K562 (cell line): ENCODE measurements at regions not wholly inside any gene's neighbourhood (a gene's known extent, or its start where the extent isn't known, plus 50 kb on each side); places are given as distances from the start of the nearest gene placed in this dataset.
A peak's percentile ranks its signal among the peaks of the same experiment; 100 is the strongest.

Experiments
- ARID1B ChIP-seq: fragments of 450-650 bp; IDR thresholded peaks from 2 replicates; pipeline ENCODE4 v1.6.1; 2016; ENCODE audit warnings: antibody characterized with exemption, mild to moderate bottlenecking, inconsistent platforms
- BMI1 ChIP-seq: fragments of 150-350 bp; IDR thresholded peaks from 2 replicates; pipeline ENCODE4 v1.6.1; 2014; ENCODE audit warnings: low read length
- CBFA2T3 ChIP-seq: fragments of 450-650 bp; IDR thresholded peaks from 2 replicates; pipeline ENCODE4 v1.6.1; 2017
- EP400 ChIP-seq: fragments of 450-650 bp; IDR thresholded peaks from 2 replicates; pipeline ENCODE4 v1.6.1; 2017; ENCODE audit warnings: antibody characterized with exemption, mild to moderate bottlenecking, moderate library complexity
- GABPA ChIP-seq: fragments of 200-800 bp; sonication (Bioruptor generic); conservative IDR thresholded peaks from 2 replicates; pipeline ENCODE4 v1.6.1; 2016; ENCODE audit warnings: low read depth, missing genetic modification characterization, missing compliant biosample characterization
- KDM5B ChIP-seq: fragments of 200-600 bp; sonication (generic); IDR thresholded peaks from 2 replicates; pipeline ENCODE4 v1.6.1; 2012; ENCODE audit warnings: low read depth, mild to moderate bottlenecking, moderate library complexity, low read length, control low read depth, inconsistent platforms; ENCODE audit not compliant: insufficient replicate concordance
- LARP7 ChIP-seq: fragments of 450-650 bp; IDR thresholded peaks from 2 replicates; pipeline ENCODE4 v1.6.1; 2016
- MCM7 ChIP-seq, 2 experiments: fragments of 450-650 bp; IDR thresholded peaks; 2 replicates each; pipeline ENCODE4 v1.6.1; 2016 to 2018
- MTA3 ChIP-seq: fragments of 450-650 bp; formaldehyde crosslinking; IDR thresholded peaks from 2 replicates; pipeline ENCODE4 v1.6.1; 2017; ENCODE audit warnings: mild to moderate bottlenecking, borderline replicate concordance
- NUFIP1 ChIP-seq: fragments of 450-650 bp; IDR thresholded peaks from 2 replicates; pipeline ENCODE4 v1.6.1; 2018; ENCODE audit not compliant: partially characterized antibody
- PHB2 ChIP-seq: fragments of 450-650 bp; IDR thresholded peaks from 2 replicates; pipeline ENCODE4 v1.6.1; 2017; ENCODE audit warnings: low read depth
- SRSF9 ChIP-seq: fragments of 200-400 bp; formaldehyde crosslinking; IDR thresholded peaks from 2 replicates; pipeline ENCODE4 v1.6.1; 2017; ENCODE audit warnings: low read depth, low read length, borderline replicate concordance
- TEAD1 ChIP-seq, 2 experiments: fragments of 450-650 bp in 1 of 2; sonication (generic) in 1 of 2; formaldehyde crosslinking; IDR thresholded peaks; 2 replicates each; pipeline versions ENCODE4 v1.4.0 to v1.8.0; 2020 to 2022; ENCODE audit warnings: mild to moderate bottlenecking in 2 of 2, missing genetic modification reagents in 1 of 2
- TGIF2 ChIP-seq: sonication (generic); formaldehyde crosslinking; IDR thresholded peaks from 2 replicates; pipeline ENCODE4 v1.8.1; 2022; ENCODE audit warnings: mild to moderate bottlenecking, missing genetic modification reagents, moderate library complexity
- ZNF140 ChIP-seq: fragments of 250-450 bp; sonication (Bioruptor Pico); IDR thresholded peaks from 2 replicates; pipeline ENCODE4 v1.8.0; 2021; ENCODE audit warnings: moderate library complexity, mild to moderate bottlenecking, inconsistent platforms
- ZNF274 ChIP-seq: IDR thresholded peaks from 2 replicates; pipeline ENCODE4 v1.6.1; 2011; ENCODE audit warnings: low read depth, mild to moderate bottlenecking, low read length, moderate library complexity, borderline replicate concordance
- ZNF3 ChIP-seq: fragments of 250-450 bp; sonication (Bioruptor Pico); IDR thresholded peaks from 2 replicates; pipeline ENCODE4 v1.5.0; 2021; ENCODE audit warnings: mild to moderate bottlenecking, moderate library complexity
- ZNF57 ChIP-seq: fragments of 450-650 bp; formaldehyde crosslinking; IDR thresholded peaks from 2 replicates; pipeline ENCODE4 v1.4.0; 2020; ENCODE audit warnings: mild to moderate bottlenecking, moderate library complexity
- ZNF644 ChIP-seq: fragments of 200-800 bp; sonication (Bioruptor generic); IDR thresholded peaks from 2 replicates; pipeline ENCODE4 v1.6.1; 2016; ENCODE audit warnings: low read depth, missing genetic modification characterization, missing compliant biosample characterization
- ZNF699 ChIP-seq: fragments of 250-450 bp; sonication (Bioruptor Pico); IDR thresholded peaks from 2 replicates; pipeline ENCODE4 v1.8.0; 2021; ENCODE audit warnings: mild to moderate bottlenecking, moderate library complexity; ENCODE audit not compliant: insufficient replicate concordance
- ZNF785 ChIP-seq: fragments of 250-450 bp; sonication (Bioruptor Pico); IDR thresholded peaks from 2 replicates; pipeline ENCODE4 v1.4.0; 2020; ENCODE audit warnings: mild to moderate bottlenecking
- TF ChIP-seq, protein P1 (sequence below), 2 experiments: fragments of 250-450 bp in 1 of 2; fragments of 450-650 bp in 1 of 2; sonication (Bioruptor Pico) in 1 of 2; IDR thresholded peaks; 2 replicates each; pipeline versions ENCODE4 v1.6.1 to v1.8.0; 2016 to 2021; ENCODE audit warnings: mild to moderate bottlenecking in 2 of 2, moderate library complexity in 2 of 2, missing compliant biosample characterization in 1 of 2, missing genetic modification characterization in 1 of 2
- TF ChIP-seq, protein P2 (sequence below): IDR thresholded peaks from 2 replicates; pipeline ENCODE4 v1.6.1; 2011; ENCODE audit not compliant: insufficient read length; ENCODE audit errors: extremely low read depth
- TF ChIP-seq, protein P3 (sequence below): IDR thresholded peaks from 2 replicates; pipeline ENCODE4 v1.6.1; 2011; ENCODE audit warnings: borderline replicate concordance, low read depth, mild to moderate bottlenecking, moderate library complexity, low read length; ENCODE audit not compliant: insufficient read depth, poor library complexity, severe bottlenecking
- TF ChIP-seq, protein P4 (sequence below), 2 experiments: fragments of 450-650 bp in 1 of 2; IDR thresholded peaks; 2 replicates each; pipeline ENCODE4 v1.6.1; 2011 to 2017; ENCODE audit warnings: low read depth in 2 of 2, antibody characterized with exemption in 1 of 2, borderline replicate concordance in 1 of 2, low read length in 1 of 2, mild to moderate bottlenecking in 1 of 2, mixed read lengths in 1 of 2; ENCODE audit not compliant: control insufficient read depth in 1 of 2

DNA sequence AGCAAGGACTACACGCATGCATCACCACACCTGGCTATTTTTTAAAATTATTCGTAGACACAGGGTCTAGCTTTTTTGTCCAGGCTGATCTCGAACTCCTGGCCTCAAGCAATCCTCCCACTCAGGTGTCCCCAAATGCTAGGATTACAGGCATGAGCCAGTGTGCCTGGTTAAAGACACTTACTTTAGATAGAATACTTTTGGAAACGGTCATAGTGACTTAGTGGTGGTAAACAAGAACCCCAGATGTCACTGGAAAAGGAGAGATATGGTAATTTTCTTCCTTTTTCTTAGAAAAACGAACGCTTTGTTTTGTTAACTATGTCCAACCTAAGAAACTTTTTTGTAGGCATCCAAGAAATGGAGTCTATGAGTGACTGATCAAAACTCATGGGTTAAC lies 137.3 kb downstream of the TFAP2B start (continued):
- TF ChIP-seq GABPA (tag) (no peak), NUFIP1 (no peak), SRSF9 (no peak), ZNF3 (CRISPR knock-in tag) (no peak), ZNF274 (no peak), ZNF644 (tag) (no peak), ARID1B (peak; percentile 60), TEAD1 (CRISPR knock-in tag; IDR thresholded peaks at IDR 0.05) (no peak), ZNF699 (CRISPR knock-in tag) (no peak), EP400 (no peak), KDM5B (no peak), TGIF2 (CRISPR knock-in tag) (no peak), ZNF57 (CRISPR knock-in tag) (no peak), ZNF785 (CRISPR knock-in tag) (no peak), ZNF140 (CRISPR knock-in tag) (no peak), MCM7 (IDR thresholded peaks at IDR 0.05) (no peak), BMI1 (no peak), MTA3 (no peak), PHB2 (no peak), CBFA2T3 (peak; percentile 55), LARP7 (no peak)
- TF ChIP-seq, protein P1, sequence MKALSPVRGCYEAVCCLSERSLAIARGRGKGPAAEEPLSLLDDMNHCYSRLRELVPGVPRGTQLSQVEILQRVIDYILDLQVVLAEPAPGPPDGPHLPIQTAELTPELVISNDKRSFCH (CRISPR knock-in tag; IDR thresholded peaks at IDR 0.05), result no peak
- TF ChIP-seq, protein P1 (tag; IDR thresholded peaks at IDR 0.05), result no peak
- TF ChIP-seq, protein P2, sequence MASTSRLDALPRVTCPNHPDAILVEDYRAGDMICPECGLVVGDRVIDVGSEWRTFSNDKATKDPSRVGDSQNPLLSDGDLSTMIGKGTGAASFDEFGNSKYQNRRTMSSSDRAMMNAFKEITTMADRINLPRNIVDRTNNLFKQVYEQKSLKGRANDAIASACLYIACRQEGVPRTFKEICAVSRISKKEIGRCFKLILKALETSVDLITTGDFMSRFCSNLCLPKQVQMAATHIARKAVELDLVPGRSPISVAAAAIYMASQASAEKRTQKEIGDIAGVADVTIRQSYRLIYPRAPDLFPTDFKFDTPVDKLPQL, result no peak
- TF ChIP-seq, protein P3, sequence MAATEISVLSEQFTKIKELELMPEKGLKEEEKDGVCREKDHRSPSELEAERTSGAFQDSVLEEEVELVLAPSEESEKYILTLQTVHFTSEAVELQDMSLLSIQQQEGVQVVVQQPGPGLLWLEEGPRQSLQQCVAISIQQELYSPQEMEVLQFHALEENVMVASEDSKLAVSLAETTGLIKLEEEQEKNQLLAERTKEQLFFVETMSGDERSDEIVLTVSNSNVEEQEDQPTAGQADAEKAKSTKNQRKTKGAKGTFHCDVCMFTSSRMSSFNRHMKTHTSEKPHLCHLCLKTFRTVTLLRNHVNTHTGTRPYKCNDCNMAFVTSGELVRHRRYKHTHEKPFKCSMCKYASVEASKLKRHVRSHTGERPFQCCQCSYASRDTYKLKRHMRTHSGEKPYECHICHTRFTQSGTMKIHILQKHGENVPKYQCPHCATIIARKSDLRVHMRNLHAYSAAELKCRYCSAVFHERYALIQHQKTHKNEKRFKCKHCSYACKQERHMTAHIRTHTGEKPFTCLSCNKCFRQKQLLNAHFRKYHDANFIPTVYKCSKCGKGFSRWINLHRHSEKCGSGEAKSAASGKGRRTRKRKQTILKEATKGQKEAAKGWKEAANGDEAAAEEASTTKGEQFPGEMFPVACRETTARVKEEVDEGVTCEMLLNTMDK, result no peak
- TF ChIP-seq, protein P4, sequence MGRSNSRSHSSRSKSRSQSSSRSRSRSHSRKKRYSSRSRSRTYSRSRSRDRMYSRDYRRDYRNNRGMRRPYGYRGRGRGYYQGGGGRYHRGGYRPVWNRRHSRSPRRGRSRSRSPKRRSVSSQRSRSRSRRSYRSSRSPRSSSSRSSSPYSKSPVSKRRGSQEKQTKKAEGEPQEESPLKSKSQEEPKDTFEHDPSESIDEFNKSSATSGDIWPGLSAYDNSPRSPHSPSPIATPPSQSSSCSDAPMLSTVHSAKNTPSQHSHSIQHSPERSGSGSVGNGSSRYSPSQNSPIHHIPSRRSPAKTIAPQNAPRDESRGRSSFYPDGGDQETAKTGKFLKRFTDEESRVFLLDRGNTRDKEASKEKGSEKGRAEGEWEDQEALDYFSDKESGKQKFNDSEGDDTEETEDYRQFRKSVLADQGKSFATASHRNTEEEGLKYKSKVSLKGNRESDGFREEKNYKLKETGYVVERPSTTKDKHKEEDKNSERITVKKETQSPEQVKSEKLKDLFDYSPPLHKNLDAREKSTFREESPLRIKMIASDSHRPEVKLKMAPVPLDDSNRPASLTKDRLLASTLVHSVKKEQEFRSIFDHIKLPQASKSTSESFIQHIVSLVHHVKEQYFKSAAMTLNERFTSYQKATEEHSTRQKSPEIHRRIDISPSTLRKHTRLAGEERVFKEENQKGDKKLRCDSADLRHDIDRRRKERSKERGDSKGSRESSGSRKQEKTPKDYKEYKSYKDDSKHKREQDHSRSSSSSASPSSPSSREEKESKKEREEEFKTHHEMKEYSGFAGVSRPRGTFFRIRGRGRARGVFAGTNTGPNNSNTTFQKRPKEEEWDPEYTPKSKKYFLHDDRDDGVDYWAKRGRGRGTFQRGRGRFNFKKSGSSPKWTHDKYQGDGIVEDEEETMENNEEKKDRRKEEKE (IDR thresholded peaks at IDR 0.05; ENCODE audit: borderline replicate concordance in 1 of 2, control insufficient read depth in 1 of 2, low read depth in 2 of 2, low read length in 1 of 2), result no peak
